Glutamatergic neuron (in vitro differentiated cells): ENCODE measurements at regions not wholly inside any gene's neighbourhood (a gene's known extent, or its start where the extent isn't known, plus 50 kb on each side); places are given as distances from the start of the nearest gene placed in this dataset.

Experiments
- DNase-seq: peaks from one replicate; pipeline ENCODE4 v3.0.0; 2022
- H3K27ac Mint-ChIP-seq: one replicate; pipeline ENCODE4 v1.8.0; 2020; ENCODE audit warnings: mild to moderate bottlenecking, mixed read lengths, inconsistent platforms; ENCODE audit not compliant: unreplicated experiment
- H3K27me3 Mint-ChIP-seq: one replicate; pipeline ENCODE4 v1.8.0; 2020; ENCODE audit warnings: mild to moderate bottlenecking, moderate library complexity, mixed read lengths, inconsistent platforms; ENCODE audit not compliant: unreplicated experiment
- H3K36me3 Mint-ChIP-seq: one replicate; pipeline ENCODE4 v1.8.0; 2020; ENCODE audit warnings: mild to moderate bottlenecking, mixed read lengths, inconsistent platforms; ENCODE audit not compliant: unreplicated experiment
- H3K4me1 Mint-ChIP-seq: one replicate; pipeline ENCODE4 v1.8.0; 2020; ENCODE audit warnings: mild to moderate bottlenecking, low read depth, mixed read lengths, inconsistent platforms; ENCODE audit not compliant: unreplicated experiment
- H3K4me3 Mint-ChIP-seq: one replicate; pipeline ENCODE4 v1.8.0; 2020; ENCODE audit warnings: mild to moderate bottlenecking, mixed read lengths, inconsistent platforms; ENCODE audit not compliant: unreplicated experiment
- H3K9me3 Mint-ChIP-seq: one replicate; pipeline ENCODE4 v1.8.0; 2020; ENCODE audit warnings: mild to moderate bottlenecking, moderate library complexity, mixed read lengths, inconsistent platforms; ENCODE audit not compliant: unreplicated experiment
- TF ChIP-seq, protein P1 (sequence below): fragments of 200-600 bp; sonication (generic); IDR thresholded peaks from one replicate; pipeline ENCODE4 v1.5.0; 2021; ENCODE audit not compliant: partially characterized antibody, unreplicated experiment

DNA sequence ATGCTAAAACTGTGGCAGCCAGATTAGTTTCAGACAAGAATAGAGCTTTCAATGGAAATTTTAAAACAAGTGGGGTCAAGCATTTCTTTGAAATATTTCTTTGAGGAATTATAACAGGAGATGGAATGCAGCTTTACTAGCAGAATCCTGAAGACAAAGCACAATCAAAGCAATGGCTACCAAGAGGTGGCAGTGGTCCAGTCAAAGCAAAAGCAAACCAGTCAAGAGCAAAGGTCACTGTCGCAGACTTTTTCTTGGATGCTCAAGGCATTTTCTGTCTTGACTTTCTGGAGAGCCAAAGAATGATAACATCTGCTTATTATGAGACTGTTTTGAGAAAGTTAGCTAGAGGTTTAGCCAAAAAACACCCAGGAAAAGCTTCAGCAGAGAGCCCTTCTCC, 351.2 kb upstream of the DLGAP1 start:
- H3K27me3 Mint-ChIP-seq = no peaks in the 10 kb centered on the region
- H3K4me1 Mint-ChIP-seq = no peaks in the 10 kb centered on the region
- H3K36me3 Mint-ChIP-seq = no peaks in the 10 kb centered on the region
- H3K9me3 Mint-ChIP-seq = peaks cover 2% of the 10 kb centered on the region
- no peak for DNase-seq
- no peak overlapping the region for H3K27ac Mint-ChIP-seq
- no peak overlapping the region for H3K4me3 Mint-ChIP-seq
- TF ChIP-seq, protein P1, sequence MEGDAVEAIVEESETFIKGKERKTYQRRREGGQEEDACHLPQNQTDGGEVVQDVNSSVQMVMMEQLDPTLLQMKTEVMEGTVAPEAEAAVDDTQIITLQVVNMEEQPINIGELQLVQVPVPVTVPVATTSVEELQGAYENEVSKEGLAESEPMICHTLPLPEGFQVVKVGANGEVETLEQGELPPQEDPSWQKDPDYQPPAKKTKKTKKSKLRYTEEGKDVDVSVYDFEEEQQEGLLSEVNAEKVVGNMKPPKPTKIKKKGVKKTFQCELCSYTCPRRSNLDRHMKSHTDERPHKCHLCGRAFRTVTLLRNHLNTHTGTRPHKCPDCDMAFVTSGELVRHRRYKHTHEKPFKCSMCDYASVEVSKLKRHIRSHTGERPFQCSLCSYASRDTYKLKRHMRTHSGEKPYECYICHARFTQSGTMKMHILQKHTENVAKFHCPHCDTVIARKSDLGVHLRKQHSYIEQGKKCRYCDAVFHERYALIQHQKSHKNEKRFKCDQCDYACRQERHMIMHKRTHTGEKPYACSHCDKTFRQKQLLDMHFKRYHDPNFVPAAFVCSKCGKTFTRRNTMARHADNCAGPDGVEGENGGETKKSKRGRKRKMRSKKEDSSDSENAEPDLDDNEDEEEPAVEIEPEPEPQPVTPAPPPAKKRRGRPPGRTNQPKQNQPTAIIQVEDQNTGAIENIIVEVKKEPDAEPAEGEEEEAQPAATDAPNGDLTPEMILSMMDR = no peak

DNA sequence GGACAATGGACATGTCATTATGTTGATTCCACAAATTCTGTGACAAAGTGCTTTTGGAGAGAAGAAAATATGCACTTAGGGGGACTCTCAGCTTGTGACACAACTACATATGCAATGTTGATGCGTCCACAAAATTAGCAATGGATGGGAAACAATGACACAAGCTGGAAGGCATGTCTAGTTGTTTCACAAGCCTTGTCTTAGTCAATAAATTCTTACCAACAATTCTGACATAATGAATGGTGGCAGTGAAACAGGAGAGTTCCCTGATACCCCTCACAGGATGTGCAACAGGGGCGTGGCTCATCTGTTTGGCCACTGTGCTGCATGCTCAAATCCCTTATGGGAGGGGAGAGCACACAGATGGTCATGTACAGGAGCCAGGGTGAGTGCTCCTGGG, 347.2 kb upstream of the DLGAP1 start:
- peaks cover 2% of the 10 kb centered on the region for H3K9me3 Mint-ChIP-seq
- H3K36me3 Mint-ChIP-seq = no peaks in the 10 kb centered on the region
- DNase-seq = no peak

DNA sequence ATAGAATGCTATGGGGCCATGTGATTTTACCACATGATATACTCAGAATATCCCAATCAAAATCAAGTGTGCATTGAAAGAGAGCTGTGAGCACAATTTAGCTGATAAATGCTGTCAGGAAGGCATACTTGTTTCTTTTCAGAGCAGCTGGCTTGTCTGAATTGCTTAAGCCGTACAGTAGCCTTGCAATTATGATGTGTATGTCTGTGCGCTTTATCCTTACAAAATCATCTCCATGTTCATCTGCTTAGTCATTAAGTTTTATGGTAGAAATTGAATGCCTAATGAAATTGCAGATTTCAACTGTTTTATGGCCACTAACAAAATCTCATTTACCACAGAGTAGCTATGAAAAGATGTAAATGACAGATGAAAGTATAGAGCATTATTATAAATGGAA, 346.0 kb upstream of the DLGAP1 start:
- peaks cover 2% of the 10 kb centered on the region for H3K27me3 Mint-ChIP-seq
- TF ChIP-seq, protein P1 = no peak
- H3K27ac Mint-ChIP-seq = no peak overlapping the region
- H3K4me1 Mint-ChIP-seq = no peaks in the 10 kb centered on the region
- no peaks in the 10 kb centered on the region for H3K36me3 Mint-ChIP-seq
- no peak overlapping the region for H3K4me3 Mint-ChIP-seq
- DNase-seq = no peak
- peaks cover 2% of the 10 kb centered on the region for H3K9me3 Mint-ChIP-seq

More for the DNA sequence above, 347.2 kb upstream of the DLGAP1 start:
- Mint-ChIP-seq H3K4me3 (no peak overlapping the region), H3K27me3 (peaks cover 2% of the 10 kb centered on the region), H3K4me1 (no peaks in the 10 kb centered on the region), H3K27ac (no peak overlapping the region)
- TF ChIP-seq, protein P1 = no peak

DNA sequence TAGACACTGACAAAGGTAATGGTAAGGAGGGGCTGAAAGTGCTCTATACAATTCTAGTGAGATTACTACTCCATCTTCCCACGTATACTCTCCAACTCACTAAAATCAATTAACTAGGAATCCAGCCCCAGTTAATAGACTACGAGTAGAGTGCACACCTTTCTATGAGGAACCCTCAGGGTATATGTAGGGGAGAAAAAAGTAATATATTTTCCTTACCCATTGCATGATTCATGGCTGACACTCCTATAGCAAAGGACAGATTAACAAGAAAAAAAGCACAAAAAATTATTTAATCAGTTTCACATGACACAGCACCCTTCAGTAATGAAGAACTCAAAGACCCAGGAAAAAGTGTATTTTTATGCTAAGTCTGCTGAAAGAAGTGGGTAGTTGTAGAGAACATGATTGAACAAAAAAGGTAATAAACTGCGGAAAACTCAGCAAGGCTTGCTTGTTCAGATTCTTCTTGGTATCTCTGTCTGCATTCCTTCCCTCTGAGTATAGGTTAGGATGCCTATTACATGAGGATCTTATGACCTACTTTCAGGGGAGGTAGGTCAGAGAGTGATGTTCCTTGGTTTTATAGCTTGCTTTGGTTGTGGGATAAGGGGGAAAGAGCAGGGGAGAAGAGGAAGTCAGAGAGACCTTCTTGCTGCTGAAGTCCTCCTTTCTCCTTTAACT, 342.0 kb upstream of the DLGAP1 start:
- no peaks in the 10 kb centered on the region for H3K9me3 Mint-ChIP-seq
- H3K4me1 Mint-ChIP-seq = no peaks in the 10 kb centered on the region
- no peak overlapping the region for H3K4me3 Mint-ChIP-seq
- no peaks in the 10 kb centered on the region for H3K36me3 Mint-ChIP-seq
- peaks cover 2% of the 10 kb centered on the region for H3K27me3 Mint-ChIP-seq
- TF ChIP-seq, protein P1 = no peak
- no peak for DNase-seq
- no peak overlapping the region for H3K27ac Mint-ChIP-seq

DNA sequence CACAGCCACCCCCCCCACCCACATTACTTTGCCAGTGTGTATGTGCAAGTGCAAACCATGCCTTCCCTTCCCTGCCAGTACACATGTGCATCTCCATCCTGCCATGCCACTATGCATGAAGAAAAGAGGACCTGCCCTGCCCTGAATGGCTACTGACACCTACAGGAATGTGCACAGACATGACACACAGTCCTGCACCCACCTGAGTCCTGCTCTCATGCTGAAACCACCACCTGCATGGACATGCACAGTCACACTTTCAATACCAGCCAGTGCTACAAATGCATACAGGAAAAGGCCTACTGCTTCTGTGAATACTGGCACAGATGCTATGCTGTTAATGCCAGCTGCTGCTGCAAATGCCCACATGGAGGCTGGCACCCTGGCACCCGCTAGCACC, 334.4 kb upstream of the DLGAP1 start:
- Mint-ChIP-seq H3K4me3 (no peak overlapping the region), H3K27me3 (no peaks in the 10 kb centered on the region), H3K9me3 (peaks cover 4% of the 10 kb centered on the region), H3K4me1 (no peaks in the 10 kb centered on the region), H3K36me3 (no peaks in the 10 kb centered on the region), H3K27ac (no peak overlapping the region)
- no peak for DNase-seq
- TF ChIP-seq, protein P1 = no peak
